Endothelial cell of umbilical vein (primary cell): ENCODE measurements at regions not wholly inside any gene's neighbourhood (a gene's known extent, or its start where the extent isn't known, plus 50 kb on each side); places are given as distances from the start of the nearest gene placed in this dataset.

Experiments used
- BruUV-seq: library from RNA; stranded (reverse); fragments of 400-500 nt; replicated peaks from 2 replicates; lab custom pipeline; 2021; lab: Mats Ljungman, UMichigan
- CTCF ChIA-PET: fragments of 300-600, 350-600 bp; sonication (Branson Sonifier 250); formaldehyde crosslinking; loops from one replicate; lab custom pipeline; 2021; ENCODE audit warnings: antibody characterized with exemption, inconsistent platforms; lab: Charles Lee
- POLR2A ChIA-PET: fragments of 300-600, 350-600 bp; sonication (Branson Sonifier 250); formaldehyde crosslinking; loops from one replicate; lab custom pipeline; 2021; ENCODE audit warnings: antibody characterized with exemption, inconsistent platforms; lab: Charles Lee
- DNase-seq: peaks from one replicate; pipeline ENCODE4 v3.0.0-alpha.2; 2011; ENCODE audit warnings: low read depth, low spot score
- FAIRE-seq: peaks from 2 replicates; lab custom pipeline; 2011; peaks lifted over from hg19 to GRCh38; lab: Jason Lieb, UNC
- H2AFZ ChIP-seq: 2 replicates; pipeline ENCODE4 v1.6.0; 2012; ENCODE audit warnings: low read depth, low read length, control low read depth, inconsistent platforms
- H3K27ac ChIP-seq: 2 replicates; pipeline ENCODE4 v1.5.1; 2011; ENCODE audit warnings: low read depth, mild to moderate bottlenecking, control low read depth, low read length, moderate library complexity; ENCODE audit not compliant: insufficient read depth
- H3K27me3 ChIP-seq, 2 experiments: 2 replicates each; pipeline versions ENCODE4 v1.6.0 to v1.6.1; 2011; ENCODE audit warnings: low read length in 2 of 2, mixed read lengths in 1 of 2; ENCODE audit not compliant: control insufficient read depth in 2 of 2, insufficient read depth in 2 of 2
- H3K36me3 ChIP-seq, 2 experiments: 2 replicates in 1 of 2; 3 replicates in 1 of 2; pipeline ENCODE4 v1.5.1; 2011; ENCODE audit warnings: low read length in 2 of 2, mild to moderate bottlenecking in 1 of 2, moderate library complexity in 1 of 2; ENCODE audit not compliant: control insufficient read depth in 2 of 2, insufficient read depth in 2 of 2; ENCODE audit errors: extremely low read depth in 1 of 2
- H3K4me1 ChIP-seq: 3 replicates; pipeline ENCODE4 v1.5.1; 2011; ENCODE audit warnings: mild to moderate bottlenecking, low read length; ENCODE audit not compliant: control insufficient read depth, insufficient read depth; ENCODE audit errors: extremely low read depth
- H3K4me2 ChIP-seq: 2 replicates; pipeline ENCODE4 v1.6.1; 2011; ENCODE audit warnings: low read length, control low read depth, mixed read lengths; ENCODE audit not compliant: insufficient read depth
- H3K4me3 ChIP-seq, 3 experiments: fragments of 200-600 bp in 1 of 3; sonication (generic), shearing (Covaris generic) in 1 of 3; replicated peaks in 1 of 3; 2 replicates each; pipeline ENCODE4 v1.5.1; 2011 to 2016; ENCODE audit warnings: control low read depth in 3 of 3, low read length in 3 of 3, mild to moderate bottlenecking in 2 of 3, inconsistent platforms in 1 of 3, low read depth in 1 of 3, moderate library complexity in 1 of 3; ENCODE audit not compliant: insufficient read depth in 1 of 3
- H3K79me2 ChIP-seq: 2 replicates; pipeline ENCODE4 v1.6.0; 2012; ENCODE audit warnings: low read length, inconsistent platforms; ENCODE audit not compliant: control insufficient read depth, insufficient read depth
- H3K9ac ChIP-seq: replicated peaks from 2 replicates; pipeline ENCODE3; 2011; ENCODE audit warnings: low read length, control low read depth; ENCODE audit not compliant: insufficient read depth; ENCODE audit errors: extremely low read depth
- H3K9me1 ChIP-seq: replicated peaks from 3 replicates; pipeline ENCODE4 v1.6.0; 2011; ENCODE audit warnings: mild to moderate bottlenecking, low read length; ENCODE audit not compliant: control insufficient read depth, insufficient read depth; ENCODE audit errors: extremely low read depth
- H3K9me3 ChIP-seq: replicated peaks from 2 replicates; pipeline ENCODE4 v1.5.1; 2012; ENCODE audit warnings: low read length, inconsistent platforms; ENCODE audit not compliant: control insufficient read depth, insufficient read depth
- H4K20me1 ChIP-seq: replicated peaks from 2 replicates; pipeline ENCODE3; 2011; ENCODE audit warnings: mild to moderate bottlenecking, low read length; ENCODE audit not compliant: control insufficient read depth, insufficient read depth; ENCODE audit errors: extremely low read depth
- CTCF ChIP-seq, 2 donors: IDR thresholded peaks; 1 replicate in 1 of 2; 2 replicates in 1 of 2; pipeline ENCODE4 v1.5.1; 2011; ENCODE audit warnings: low read length in 2 of 2, mild to moderate bottlenecking in 2 of 2, moderate library complexity in 2 of 2, control low read depth in 1 of 2, inconsistent platforms in 1 of 2, low read depth in 1 of 2; ENCODE audit not compliant: insufficient read depth in 1 of 2; ENCODE audit errors: extremely low read depth in 1 of 2
- EZH2 ChIP-seq: IDR thresholded peaks from 2 replicates; pipeline ENCODE4 v1.6.1; 2012; ENCODE audit warnings: borderline replicate concordance, low read depth, mild to moderate bottlenecking, moderate library complexity, low read length, inconsistent platforms; ENCODE audit not compliant: severe bottlenecking
- FOS ChIP-seq: IDR thresholded peaks from 2 replicates; pipeline ENCODE4 v1.6.1; 2011; ENCODE audit warnings: mild to moderate bottlenecking, low read length, moderate library complexity, borderline replicate concordance; ENCODE audit not compliant: insufficient read depth
- GATA2 ChIP-seq: IDR thresholded peaks from 2 replicates; pipeline ENCODE4 v1.7.0; 2011; ENCODE audit warnings: low read depth, mild to moderate bottlenecking, moderate library complexity, mixed read lengths, low read length; ENCODE audit not compliant: insufficient read length, insufficient read depth
- JUN ChIP-seq: IDR thresholded peaks from 2 replicates; pipeline ENCODE4 v1.6.1; 2011; ENCODE audit warnings: borderline replicate concordance, low read depth; ENCODE audit not compliant: insufficient read length, insufficient read depth
- MAX ChIP-seq: IDR thresholded peaks from 2 replicates; pipeline ENCODE4 v1.6.1; 2011; ENCODE audit not compliant: insufficient read depth, insufficient read length
- MYC ChIP-seq: IDR thresholded peaks from one replicate; pipeline ENCODE4 v1.6.1; 2011; ENCODE audit warnings: mild to moderate bottlenecking, low read depth, low read length
- POLR2A ChIP-seq: IDR thresholded peaks from 2 replicates; pipeline ENCODE4 v1.6.1; 2012; ENCODE audit warnings: low read depth, mild to moderate bottlenecking, control low read depth, low read length
- POLR2AphosphoS5 ChIP-seq: IDR thresholded peaks from 2 replicates; pipeline ENCODE4 v1.6.1; 2012; ENCODE audit warnings: low read depth, mild to moderate bottlenecking, control low read depth, low read length, moderate library complexity; ENCODE audit not compliant: insufficient read depth
- dilution Hi-C: fragments of 300-500 bp; cut with MboI; formaldehyde crosslinking; loops from one replicate; pipeline ENCODE4 v1.15.0; 2019; ENCODE audit warnings: low sequenced_read_pairs; ENCODE audit not compliant: extremely low pct_ligation_motif_present
- intact Hi-C: fragments of 100-400 bp; cut with micrococcal nuclease; formaldehyde crosslinking; loops from one replicate; pipeline ENCODE4 v1.10.0; 2022

GRCh38 chr4:188719794-188720193 lies 580.6 kb downstream of the TRIML1 start:
- H3K4me2 ChIP-seq, result no peak overlapping the region
- no peak overlapping the region for H3K27ac ChIP-seq
- no TSS peak for BruUV-seq
- ChIA-PET POLR2A (no interaction called here), CTCF (no interaction called here)
- no peak overlapping the region for H3K4me3 ChIP-seq
- H3K4me1 ChIP-seq, result no peaks in the 10 kb centered on the region
- TF ChIP-seq EZH2, result no peak
- no peak for TF ChIP-seq MAX
- H3K9me1 ChIP-seq, result no peaks in the 10 kb centered on the region
- intact Hi-C loops (no loop called here), dilution Hi-C loops (no loop called here)
- DNase-seq (no peak), FAIRE-seq (no peak)
- H2AFZ ChIP-seq, result no peak overlapping the region
- H3K9me3 ChIP-seq, result no peaks in the 10 kb centered on the region
- no peaks in the 10 kb centered on the region for H4K20me1 ChIP-seq
- no peaks in the 10 kb centered on the region for H3K27me3 ChIP-seq
- H3K36me3 ChIP-seq, result no peaks in the 10 kb centered on the region
- no peak overlapping the region for H3K9ac ChIP-seq
- H3K79me2 ChIP-seq, result no peaks in the 10 kb centered on the region

- no TSS peak for BruUV-seq
- no peaks in the 10 kb centered on the region for H3K9me1 ChIP-seq
- no peak for TF ChIP-seq EZH2
- no peak for TF ChIP-seq POLR2A
- TF ChIP-seq FOS, result no peak
- TF ChIP-seq JUN, result no peak
- no peak for TF ChIP-seq POLR2AphosphoS5
- TF ChIP-seq CTCF (IDR thresholded peaks at IDR 0.05; ENCODE audit: extremely low read depth in 1 of 2, insufficient read depth in 1 of 2, low read depth in 1 of 2, low read length in 2 of 2), result no peak
- TF ChIP-seq MAX, result no peak
- TF ChIP-seq MYC, result no peak
- TF ChIP-seq GATA2, result no peak
- H3K27me3 ChIP-seq, result no peaks in the 10 kb centered on the region
- dilution Hi-C loops, result no loop called here
- no peaks in the 10 kb centered on the region for H3K36me3 ChIP-seq
- H3K4me1 ChIP-seq, result no peaks in the 10 kb centered on the region
- no peak overlapping the region for H3K4me3 ChIP-seq
- no peaks in the 10 kb centered on the region for H4K20me1 ChIP-seq
- H3K9me3 ChIP-seq, result no peaks in the 10 kb centered on the region
- H3K79me2 ChIP-seq, result no peaks in the 10 kb centered on the region
- POLR2A ChIA-PET, result no interaction called here
- H3K9ac ChIP-seq, result no peak overlapping the region
- no peak overlapping the region for H3K4me2 ChIP-seq
- no peak overlapping the region for H2AFZ ChIP-seq
- CTCF ChIA-PET, result no interaction called here
- intact Hi-C loops, result no loop called here
- H3K27ac ChIP-seq, result no peak overlapping the region
- DNase-seq, result no peak
- FAIRE-seq, result no peak
Measured at GRCh38 chr4:188722911-188723310, 583.7 kb downstream of the TRIML1 start.
